Transverse colon (tissue), 4 donors: ENCODE measurements at regions not wholly inside any gene's neighbourhood (a gene's known extent, or its start where the extent isn't known, plus 50 kb on each side); places are given as distances from the start of the nearest gene placed in this dataset.
"Not testable (repeated sequence)": the region's sequence is repeated elsewhere in the genome, so short reads cannot be mapped to it uniquely, and the experiment has no call there.

Experiments used
- DNase-seq: peaks from one replicate; pipeline ENCODE4 v3.0.0-alpha.2; 2019
- H3K27ac ChIP-seq, 4 donors: fragments of 200-600 bp; sonication (generic); 2 replicates each; pipeline ENCODE4 v1.5.1; 2016 to 2018; ENCODE audit warnings: inconsistent platforms in 4 of 4
- H3K27me3 ChIP-seq: fragments of 200-600 bp; sonication (generic); 2 replicates; pipeline ENCODE4 v1.5.1; 2017; ENCODE audit warnings: inconsistent platforms
- H3K36me3 ChIP-seq, 4 donors: fragments of 200-600 bp; sonication (generic); 2 replicates each; pipeline ENCODE4 v1.5.1; 2017 to 2019; ENCODE audit warnings: inconsistent platforms in 4 of 4
- H3K4me1 ChIP-seq, 4 donors: fragments of 200-600 bp; sonication (generic); 2 replicates each; pipeline ENCODE4 v1.5.1; 2017 to 2020; ENCODE audit warnings: inconsistent platforms in 4 of 4
- H3K4me3 ChIP-seq, 4 donors: fragments of 200-600 bp; sonication (generic); 1 replicate in 1 of 4; 2 replicates in 3 of 4; pipeline versions ENCODE4 v1.5.1 to v1.6.1; 2017 to 2019; ENCODE audit warnings: inconsistent platforms in 4 of 4
- H3K9me3 ChIP-seq, 2 donors: fragments of 200-600 bp; sonication (generic); 2 replicates each; pipeline ENCODE4 v1.5.1; 2017 to 2019; ENCODE audit warnings: inconsistent platforms in 2 of 2
- CTCF ChIP-seq, 5 experiments: fragments of 200-600 bp in 3 of 5; fragments of 450-650 bp in 2 of 5; sonication (generic) in 3 of 5; IDR thresholded peaks; 1 replicate in 2 of 5; 2 replicates in 3 of 5; pipeline ENCODE4 v1.5.1; 2016 to 2017; ENCODE audit warnings: antibody characterized with exemption in 5 of 5, inconsistent platforms in 3 of 5, mild to moderate bottlenecking in 2 of 5, moderate library complexity in 1 of 5
- EP300 ChIP-seq: sonication (generic); formaldehyde crosslinking; IDR thresholded peaks from one replicate; pipeline ENCODE4 v1.6.1; 2017; ENCODE audit warnings: antibody characterized with exemption, low read depth
- POLR2A ChIP-seq: fragments of 450-650 bp; IDR thresholded peaks from one replicate; pipeline ENCODE4 v1.6.1; 2016; ENCODE audit warnings: antibody characterized with exemption, mild to moderate bottlenecking, moderate library complexity
- POLR2AphosphoS5 ChIP-seq, 3 donors: sonication (generic); formaldehyde crosslinking; IDR thresholded peaks; one replicate each; pipeline ENCODE4 v1.6.1; 2016; ENCODE audit warnings: antibody characterized with exemption in 3 of 3
- WGBS, 2 donors: methylation state at CpG; one replicate each; pipeline ENCODE4 v1.1.5; 2018; ENCODE audit warnings: low coverage in 1 of 2; 5-methylcytosine and 5-hydroxymethylcytosine counted together
- in situ Hi-C, 4 donors: fragments of 200-750 bp; cut with MboI; loops; one replicate each; pipeline versions ENCODE4 v1.15.0 to v1.15.1; 2017; ENCODE audit warnings: low sequenced_read_pairs in 3 of 4, low pct_ligation_motif_present in 1 of 4, low pct_unique_long_range_greater_than_20kb in 1 of 4
- intact Hi-C: fragments of 100-400 bp; cut with DNase I; formaldehyde crosslinking; loops from one replicate; pipeline ENCODE4 v1.15.1; 2023; ENCODE audit warnings: low total_unique reads

- no peaks in the 10 kb centered on the region for H3K9me3 ChIP-seq
- intact Hi-C loops (no loop called here), in situ Hi-C loops (no loop called here)
- H3K36me3 ChIP-seq = no peaks in the 10 kb centered on the region
- H3K27me3 ChIP-seq = peaks cover 4% of the 10 kb centered on the region
- no peak for DNase-seq
- H3K27ac ChIP-seq = no peak overlapping the region
- H3K4me1 ChIP-seq = no peaks in the 10 kb centered on the region
- TF ChIP-seq POLR2A (no peak), EP300 (no peak), CTCF (IDR thresholded peaks at IDR 0.05) (no peak), POLR2AphosphoS5 (IDR thresholded peaks at IDR 0.05) (no peak)
- H3K4me3 ChIP-seq = no peak overlapping the region
- WGBS, 2 donors = 74% methylated on average over 4 of the region's 4 CpGs; no CpG with 5 or more reads in 1 of the 2 donors
These were observed 94.6 kb downstream of the IGLL1 start for GRCh38 chr22:23485490-23485889.

GRCh38 chr22:23484651-23485050, 95.4 kb downstream of the IGLL1 start:
- no peak overlapping the region for H3K4me3 ChIP-seq
- 83 to 97% methylated on average over 1 to 5 of the region's 5 CpGs for WGBS, 2 donors
- H3K36me3 ChIP-seq = no peaks in the 10 kb centered on the region
- intact Hi-C loops = no loop called here
- peaks cover 4% of the 10 kb centered on the region for H3K27me3 ChIP-seq
- no peaks in the 10 kb centered on the region for H3K9me3 ChIP-seq
- H3K27ac ChIP-seq = no peak overlapping the region
- in situ Hi-C loops = no loop called here
- H3K4me1 ChIP-seq = no peaks in the 10 kb centered on the region
- no peak for DNase-seq
- TF ChIP-seq POLR2AphosphoS5 (IDR thresholded peaks at IDR 0.05) (no peak), EP300 (no peak), POLR2A (no peak), CTCF (IDR thresholded peaks at IDR 0.05) (no peak)

GRCh38 chr22:23481369-23481768, 98.7 kb downstream of the IGLL1 start:
- in situ Hi-C loops = no loop called here
- no peak overlapping the region for H3K27ac ChIP-seq
- no peaks in the 10 kb centered on the region for H3K36me3 ChIP-seq
- no peaks in the 10 kb centered on the region for H3K9me3 ChIP-seq
- TF ChIP-seq CTCF (IDR thresholded peaks at IDR 0.05) (no peak), EP300 (no peak), POLR2A (no peak), POLR2AphosphoS5 (IDR thresholded peaks at IDR 0.05) (no peak)
- peaks cover 4% of the 10 kb centered on the region for H3K27me3 ChIP-seq
- H3K4me1 ChIP-seq = no peaks in the 10 kb centered on the region
- no peak overlapping the region for H3K4me3 ChIP-seq
- no peak for DNase-seq
- intact Hi-C loops = no loop called here
- 86 to 94% methylated on average over 3 to 5 of the region's 5 CpGs for WGBS, 2 donors

- Histone ChIP-seq H3K27me3 (no peaks in the 10 kb centered on the region), H3K4me3 (no peak overlapping the region), H3K36me3 (no peaks in the 10 kb centered on the region), H3K9me3 (no peaks in the 10 kb centered on the region), H3K4me1 (no peaks in the 10 kb centered on the region), H3K27ac (no peak overlapping the region)
- TF ChIP-seq CTCF (IDR thresholded peaks at IDR 0.05) = no peak
- TF ChIP-seq POLR2A = no peak
- TF ChIP-seq EP300 = no peak
- TF ChIP-seq POLR2AphosphoS5 (IDR thresholded peaks at IDR 0.05) = no peak
- intact Hi-C loops (no loop called here), in situ Hi-C loops (no loop called here)
- DNase-seq = no peak
- WGBS, 2 donors = 71% methylated on average over 4 of the region's 4 CpGs; no CpG with 5 or more reads in 1 of the 2 donors
These were observed 101.9 kb downstream of the IGLL1 start for GRCh38 chr22:23478175-23478574.

- H3K27ac ChIP-seq, H3K4me3 ChIP-seq, H3K36me3 ChIP-seq, H3K9me3 ChIP-seq, DNase-seq, intact Hi-C loops, H3K4me1 ChIP-seq, H3K27me3 ChIP-seq, in situ Hi-C loops: not testable (repeated sequence)
- WGBS, 2 donors = 85 to 89% methylated on average over 4 to 6 of the region's 6 CpGs
These were observed 105.6 kb downstream of the IGLL1 start for GRCh38 chr22:23474531-23474930.
